NB4 (cell line): ENCODE measurements at regions not wholly inside any gene's neighbourhood (a gene's known extent, or its start where the extent isn't known, plus 50 kb on each side); places are given as distances from the start of the nearest gene placed in this dataset.

Source experiments
- POLR2A ChIP-seq: IDR thresholded peaks from 2 replicates; pipeline ENCODE4 v1.6.1; 2011; ENCODE audit warnings: mild to moderate bottlenecking; ENCODE audit not compliant: insufficient read length; ENCODE audit errors: extremely low read depth
- TF ChIP-seq, protein P1 (sequence below): IDR thresholded peaks from one replicate; pipeline ENCODE4 v1.5.1; 2012; ENCODE audit warnings: low read depth, low read length

DNA sequence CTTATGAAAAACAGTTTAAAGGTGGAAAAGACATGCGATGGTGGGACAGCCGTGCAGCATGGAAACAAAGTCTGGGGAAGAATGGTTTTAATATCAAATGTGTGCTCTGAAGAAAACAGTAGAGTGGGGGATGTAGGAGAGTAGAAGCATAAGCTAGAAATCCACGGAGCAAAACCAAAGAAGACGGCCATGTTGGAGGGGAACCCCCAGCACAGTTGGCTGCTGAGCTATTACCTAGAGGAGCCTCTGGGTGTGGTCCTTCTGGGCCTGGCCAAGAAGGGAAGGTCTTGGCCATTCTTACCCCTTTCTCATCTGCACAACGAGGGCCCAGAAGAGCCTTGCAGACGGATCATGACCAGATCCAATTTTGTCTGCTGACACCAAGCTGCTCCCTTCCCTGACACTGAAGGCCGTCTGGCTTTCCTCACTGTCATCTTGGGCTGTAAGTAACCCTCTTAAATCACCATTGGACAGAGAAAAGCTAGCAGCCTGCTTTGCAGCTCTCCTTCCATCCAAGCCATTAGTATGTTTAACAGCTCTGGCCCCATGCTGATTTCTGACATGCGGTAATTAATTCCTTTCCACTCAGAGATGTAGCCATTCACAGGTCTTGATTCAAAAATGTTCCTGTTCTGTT, 189.5 kb downstream of the SEC61B start:
- no peak for TF ChIP-seq POLR2A
- TF ChIP-seq, protein P1, sequence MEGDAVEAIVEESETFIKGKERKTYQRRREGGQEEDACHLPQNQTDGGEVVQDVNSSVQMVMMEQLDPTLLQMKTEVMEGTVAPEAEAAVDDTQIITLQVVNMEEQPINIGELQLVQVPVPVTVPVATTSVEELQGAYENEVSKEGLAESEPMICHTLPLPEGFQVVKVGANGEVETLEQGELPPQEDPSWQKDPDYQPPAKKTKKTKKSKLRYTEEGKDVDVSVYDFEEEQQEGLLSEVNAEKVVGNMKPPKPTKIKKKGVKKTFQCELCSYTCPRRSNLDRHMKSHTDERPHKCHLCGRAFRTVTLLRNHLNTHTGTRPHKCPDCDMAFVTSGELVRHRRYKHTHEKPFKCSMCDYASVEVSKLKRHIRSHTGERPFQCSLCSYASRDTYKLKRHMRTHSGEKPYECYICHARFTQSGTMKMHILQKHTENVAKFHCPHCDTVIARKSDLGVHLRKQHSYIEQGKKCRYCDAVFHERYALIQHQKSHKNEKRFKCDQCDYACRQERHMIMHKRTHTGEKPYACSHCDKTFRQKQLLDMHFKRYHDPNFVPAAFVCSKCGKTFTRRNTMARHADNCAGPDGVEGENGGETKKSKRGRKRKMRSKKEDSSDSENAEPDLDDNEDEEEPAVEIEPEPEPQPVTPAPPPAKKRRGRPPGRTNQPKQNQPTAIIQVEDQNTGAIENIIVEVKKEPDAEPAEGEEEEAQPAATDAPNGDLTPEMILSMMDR, result no peak
